PC-3 (cell line): ENCODE measurements at regions not wholly inside any gene's neighbourhood (a gene's known extent, or its start where the extent isn't known, plus 50 kb on each side); places are given as distances from the start of the nearest gene placed in this dataset.

Source experiments
- EZH2 ChIP-seq: fragments of 300-600 bp; sonication (generic); IDR thresholded peaks from one replicate; pipeline ENCODE4 v1.6.1; 2017; ENCODE audit warnings: antibody characterized with exemption, mild to moderate bottlenecking, low read length; ENCODE audit not compliant: unreplicated experiment
- EZH2phosphoT487 ChIP-seq: fragments of 300-600 bp; sonication (generic); IDR thresholded peaks from 2 replicates; pipeline ENCODE4 v1.6.1; 2018; ENCODE audit warnings: mild to moderate bottlenecking, antibody characterized with exemption, low read length, borderline replicate concordance
- TF ChIP-seq, protein P1 (sequence below): fragments of 300-600 bp; sonication (generic); conservative IDR thresholded peaks from 2 replicates; pipeline ENCODE4 v1.5.1; 2017; ENCODE audit warnings: antibody characterized with exemption, low read depth, mild to moderate bottlenecking, low read length

DNA sequence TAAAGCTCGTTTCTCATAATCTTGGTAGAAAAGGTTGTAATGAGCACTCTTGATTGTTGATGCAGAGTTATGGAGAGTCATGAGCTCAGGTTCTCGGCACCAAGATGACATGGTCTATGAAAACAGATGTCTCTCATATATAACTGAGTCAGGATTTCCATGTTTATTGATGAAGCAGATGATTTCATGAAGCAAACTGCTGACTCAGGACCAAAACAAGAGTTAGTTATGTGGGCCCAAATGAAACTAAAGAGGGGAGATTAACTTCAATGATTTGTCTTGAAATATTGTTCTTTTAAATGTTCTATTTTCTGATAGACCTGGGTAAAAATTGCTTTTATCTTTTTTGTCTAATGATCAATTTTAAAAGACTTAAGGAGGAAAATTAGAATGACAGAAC is 258.6 kb upstream of the CTNND2 start:
- TF ChIP-seq, protein P1, sequence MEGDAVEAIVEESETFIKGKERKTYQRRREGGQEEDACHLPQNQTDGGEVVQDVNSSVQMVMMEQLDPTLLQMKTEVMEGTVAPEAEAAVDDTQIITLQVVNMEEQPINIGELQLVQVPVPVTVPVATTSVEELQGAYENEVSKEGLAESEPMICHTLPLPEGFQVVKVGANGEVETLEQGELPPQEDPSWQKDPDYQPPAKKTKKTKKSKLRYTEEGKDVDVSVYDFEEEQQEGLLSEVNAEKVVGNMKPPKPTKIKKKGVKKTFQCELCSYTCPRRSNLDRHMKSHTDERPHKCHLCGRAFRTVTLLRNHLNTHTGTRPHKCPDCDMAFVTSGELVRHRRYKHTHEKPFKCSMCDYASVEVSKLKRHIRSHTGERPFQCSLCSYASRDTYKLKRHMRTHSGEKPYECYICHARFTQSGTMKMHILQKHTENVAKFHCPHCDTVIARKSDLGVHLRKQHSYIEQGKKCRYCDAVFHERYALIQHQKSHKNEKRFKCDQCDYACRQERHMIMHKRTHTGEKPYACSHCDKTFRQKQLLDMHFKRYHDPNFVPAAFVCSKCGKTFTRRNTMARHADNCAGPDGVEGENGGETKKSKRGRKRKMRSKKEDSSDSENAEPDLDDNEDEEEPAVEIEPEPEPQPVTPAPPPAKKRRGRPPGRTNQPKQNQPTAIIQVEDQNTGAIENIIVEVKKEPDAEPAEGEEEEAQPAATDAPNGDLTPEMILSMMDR = no peak
- no peak for TF ChIP-seq EZH2phosphoT487
- no peak for TF ChIP-seq EZH2
